ENCODE measurements at regions not wholly inside any gene's neighbourhood (a gene's known extent, or its start where the extent isn't known, plus 50 kb on each side); places are given as distances from the start of the nearest gene placed in this dataset.
A peak's percentile ranks its signal among the peaks of the same experiment; 100 is the strongest.

DNA sequence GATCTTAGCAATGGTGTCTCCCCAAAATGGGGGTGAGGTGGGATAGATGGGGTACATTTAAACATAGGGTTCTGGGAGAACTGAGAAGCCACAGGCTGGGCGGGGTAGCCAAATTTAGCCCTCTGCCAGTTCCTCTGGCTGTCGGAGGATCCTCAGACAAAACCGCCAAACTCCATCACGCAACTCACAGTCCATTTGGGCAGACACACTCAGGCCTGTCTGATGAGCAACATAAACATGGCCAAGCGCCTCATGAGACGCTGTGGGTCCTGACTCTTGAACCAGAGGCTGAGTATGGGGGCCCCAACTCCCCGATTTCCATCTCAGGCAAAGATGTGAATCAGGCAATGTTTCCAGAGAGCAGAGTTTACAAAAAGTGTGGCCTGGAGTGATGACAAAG, 162.3 kb downstream of the FGF18 start:
- no peak for DNase-seq

- no peak for DNase-seq
These were observed 163.4 kb downstream of the FGF18 start for GRCh38 chr5:171582849-171583248.

GRCh38 chr5:171585981-171586380, 166.5 kb downstream of the FGF18 start:
- no peak for DNase-seq

DNA sequence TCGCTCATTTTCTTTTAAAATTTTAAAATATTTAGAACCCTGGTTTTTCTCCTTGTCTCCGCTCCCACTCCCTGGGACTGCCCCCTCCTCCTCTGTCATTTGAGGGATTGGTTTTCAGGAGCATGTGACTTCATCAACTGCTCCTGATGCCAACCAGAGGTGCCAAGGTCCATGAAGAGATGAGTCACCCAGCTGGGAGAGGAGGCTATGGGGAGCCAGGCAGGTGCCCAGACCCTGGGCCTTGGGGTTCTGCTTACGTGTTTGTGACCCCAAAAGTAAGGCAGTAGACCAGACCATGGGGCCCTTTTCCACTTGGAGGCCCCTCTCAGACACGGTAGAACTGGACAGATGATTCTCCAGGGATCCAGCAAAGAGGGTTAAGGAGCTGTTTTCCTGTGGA, 167.0 kb downstream of the FGF18 start:
- DNase-seq: no peak

DNA sequence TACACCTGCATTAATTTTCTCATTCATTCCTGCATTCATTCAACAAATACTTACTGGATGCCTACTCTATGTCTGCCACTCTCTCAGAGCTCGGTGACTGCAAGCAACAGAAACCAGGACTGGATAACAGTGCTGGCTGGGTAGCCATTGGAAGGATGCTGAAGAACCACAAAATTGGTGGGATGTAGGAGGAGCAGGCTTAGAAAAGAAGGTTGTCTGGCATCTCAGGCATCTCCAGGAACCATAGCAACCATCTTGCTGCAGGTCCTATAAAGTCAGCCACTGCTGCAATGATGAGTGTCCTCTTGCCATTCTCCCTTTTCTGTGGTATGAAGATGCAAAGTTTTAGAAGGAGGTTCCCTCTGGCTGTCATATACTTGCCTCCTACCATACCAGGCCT, 168.6 kb downstream of the FGF18 start:
- no peak for DNase-seq

GRCh38 chr5:171588790-171589189, 169.3 kb downstream of the FGF18 start:
- DNase-seq: no peak

DNA sequence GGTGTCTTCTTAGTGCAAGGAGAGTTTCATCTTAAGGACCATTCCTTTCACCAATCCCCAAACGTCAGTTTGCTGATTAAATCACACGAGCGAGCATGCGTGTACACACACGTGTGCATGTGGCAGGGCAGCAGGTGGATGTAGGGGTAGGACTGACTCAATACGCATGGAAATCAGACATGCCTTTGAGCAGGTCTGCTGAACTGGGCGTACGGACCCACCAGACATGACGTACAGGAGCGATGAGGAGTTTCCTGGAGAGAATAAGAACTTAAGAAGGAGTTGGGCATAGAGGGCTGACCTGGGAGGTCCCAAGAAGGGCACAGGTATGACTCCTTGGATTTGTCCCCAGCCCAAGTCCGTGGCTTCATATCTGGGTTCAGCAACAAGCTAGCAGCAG, 170.0 kb downstream of the FGF18 start:
- DNase-seq: no peak

GRCh38 chr5:171592076-171592475, 172.6 kb downstream of the FGF18 start:
- no peak for DNase-seq

DNA sequence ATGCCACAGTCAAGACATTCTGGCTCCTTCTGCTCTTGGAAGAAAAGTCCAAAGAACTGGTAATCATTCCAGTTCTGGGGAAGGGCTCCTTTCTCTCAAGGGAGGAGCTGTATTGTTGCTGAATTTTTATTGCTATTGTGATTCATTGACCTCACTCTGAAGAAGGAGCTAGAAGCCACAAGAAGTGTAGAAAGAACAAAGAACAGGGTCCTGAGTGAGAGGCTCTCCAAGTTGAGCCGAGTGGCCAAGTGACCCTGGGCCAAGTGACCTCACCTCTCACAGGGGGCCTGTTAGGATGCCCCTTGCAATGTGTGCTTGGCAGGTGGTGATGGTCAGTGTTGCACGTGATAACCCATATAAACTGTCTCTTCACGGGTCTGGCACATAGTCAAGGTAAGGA, 173.3 kb downstream of the FGF18 start:
- no peak for DNase-seq

- no peak for DNase-seq
These were observed 174.0 kb downstream of the FGF18 start for GRCh38 chr5:171593401-171593800.

DNA sequence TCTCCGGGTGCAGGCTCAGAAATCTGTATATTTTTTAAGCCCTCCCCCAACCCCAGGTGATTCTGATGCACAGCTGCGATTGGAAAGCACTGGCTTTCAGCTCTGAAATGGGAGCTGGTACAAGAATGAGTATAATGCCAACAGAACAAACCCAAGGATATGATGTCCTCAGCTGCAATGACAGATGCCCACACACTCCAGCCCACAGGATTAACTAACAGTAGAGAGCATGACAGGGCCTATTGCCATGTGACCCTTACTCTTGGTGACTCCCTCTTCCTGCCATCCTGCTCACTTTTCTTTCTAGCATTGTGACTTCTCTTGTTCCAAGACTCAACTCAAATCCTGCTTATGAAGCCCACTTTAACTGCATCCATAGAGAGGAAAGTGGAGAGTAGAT, 174.5 kb downstream of the FGF18 start:
- DNase-seq: no peak

- DNase-seq: no peak
These were observed 176.0 kb downstream of the FGF18 start for GRCh38 chr5:171595401-171595800.

- DNase-seq: no peak
These were observed 176.4 kb downstream of the FGF18 start for GRCh38 chr5:171595801-171596231.

GRCh38 chr5:171596391-171596878, 177.0 kb downstream of the FGF18 start:
- no peak for DNase-seq

DNA sequence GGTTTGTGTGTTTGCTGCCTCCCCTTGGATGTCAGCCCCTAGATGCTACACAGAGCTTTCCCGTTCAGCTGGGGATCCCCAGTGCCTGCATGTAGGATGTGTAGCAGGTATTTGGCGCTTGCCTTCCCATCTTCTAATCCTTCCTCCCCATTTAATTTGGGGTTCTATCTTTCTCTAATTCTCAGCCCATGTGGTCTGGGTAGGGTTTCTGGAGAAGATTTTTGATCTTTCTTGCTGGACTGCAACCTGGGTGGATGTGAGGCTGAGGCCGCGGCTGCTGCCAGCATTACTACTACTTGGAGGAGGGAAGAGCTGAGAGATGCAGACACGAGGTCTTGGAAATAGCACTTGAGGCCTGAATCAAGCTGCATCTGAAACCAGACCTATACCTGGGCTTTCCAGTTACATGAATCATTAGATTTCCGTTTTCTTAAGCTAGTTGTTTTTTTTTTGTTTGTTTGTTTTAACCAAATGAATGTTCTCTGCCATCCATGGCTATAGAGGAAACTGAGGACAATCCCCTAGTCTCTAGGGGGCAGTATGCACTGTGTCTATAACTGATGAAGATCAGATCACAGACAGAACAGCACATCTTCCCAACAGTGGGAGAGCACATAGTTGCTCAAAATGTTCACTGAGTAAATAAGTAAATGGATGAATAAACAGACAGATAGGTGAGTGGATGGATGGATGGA, 178.6 kb downstream of the FGF18 start:
- DNase-seq: no peak

DNA sequence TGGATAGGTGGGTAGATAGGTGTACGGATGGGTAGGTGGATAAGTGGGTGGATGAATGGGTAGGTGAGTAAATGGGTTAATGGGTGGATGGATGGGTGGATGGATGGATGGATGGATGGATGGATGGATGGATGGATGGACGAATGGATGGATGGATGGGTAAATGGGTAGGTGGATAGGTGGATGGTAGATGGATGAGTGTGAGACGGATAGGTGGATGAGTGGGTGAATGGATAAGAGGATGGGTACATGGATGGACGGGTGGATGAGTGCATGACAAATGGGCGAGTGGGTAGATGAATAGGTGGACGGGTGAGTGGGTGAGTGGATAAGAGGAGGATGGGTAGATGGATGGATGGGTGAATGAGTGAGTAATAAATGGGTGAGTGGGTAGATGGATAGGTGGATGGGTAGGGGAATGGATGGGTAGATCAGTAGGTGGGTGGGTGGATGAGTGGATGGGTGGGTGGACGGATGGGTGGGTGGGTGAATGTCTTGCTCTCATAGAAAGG, 179.2 kb downstream of the FGF18 start:
- DNase-seq: no peak

- no peak for DNase-seq
These were observed 180.0 kb downstream of the FGF18 start for GRCh38 chr5:171599411-171599810.

GRCh38 chr5:171599957-171600612, 180.6 kb downstream of the FGF18 start:
- DNase-seq: peak; percentile 60

GRCh38 chr5:171600741-171601265, 181.4 kb downstream of the FGF18 start:
- DNase-seq: peak; percentile 98

DNA sequence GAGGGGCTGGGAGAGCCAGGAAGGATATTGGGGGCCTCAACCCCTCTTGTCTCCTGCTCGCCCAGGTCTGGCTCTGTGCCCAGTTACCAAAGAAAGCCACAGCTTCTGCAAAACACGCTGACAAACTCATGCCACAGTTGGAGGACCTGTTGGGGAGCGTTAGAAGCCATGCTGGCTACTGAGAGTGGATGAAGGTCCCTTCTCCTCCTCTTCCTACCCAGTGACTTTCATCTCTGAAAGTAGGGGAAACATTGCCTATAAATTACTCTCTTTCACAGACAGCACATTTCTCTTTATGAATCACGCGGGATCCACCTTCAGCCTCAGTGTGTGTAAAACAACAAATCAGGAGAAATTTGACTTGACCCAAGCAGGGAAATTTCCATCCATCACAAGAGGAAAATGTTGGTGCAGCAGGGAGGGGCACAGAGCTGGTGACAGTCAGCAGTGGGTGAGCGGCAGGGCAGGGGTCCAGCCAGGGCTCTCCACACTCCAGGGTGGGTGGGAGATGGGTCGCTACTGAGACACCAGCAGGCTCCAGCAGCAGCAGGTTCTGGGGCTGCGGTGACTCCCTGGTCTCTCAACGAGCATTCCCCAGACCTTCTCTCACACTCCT, 181.9 kb downstream of the FGF18 start:
- DNase-seq: peak; percentile 98

GRCh38 chr5:171603591-171603990, 182.0 kb upstream of the SMIM23 start:
- DNase-seq: no peak

- DNase-seq: no peak
These were observed 181.4 kb upstream of the SMIM23 start for GRCh38 chr5:171604195-171604594.

DNA sequence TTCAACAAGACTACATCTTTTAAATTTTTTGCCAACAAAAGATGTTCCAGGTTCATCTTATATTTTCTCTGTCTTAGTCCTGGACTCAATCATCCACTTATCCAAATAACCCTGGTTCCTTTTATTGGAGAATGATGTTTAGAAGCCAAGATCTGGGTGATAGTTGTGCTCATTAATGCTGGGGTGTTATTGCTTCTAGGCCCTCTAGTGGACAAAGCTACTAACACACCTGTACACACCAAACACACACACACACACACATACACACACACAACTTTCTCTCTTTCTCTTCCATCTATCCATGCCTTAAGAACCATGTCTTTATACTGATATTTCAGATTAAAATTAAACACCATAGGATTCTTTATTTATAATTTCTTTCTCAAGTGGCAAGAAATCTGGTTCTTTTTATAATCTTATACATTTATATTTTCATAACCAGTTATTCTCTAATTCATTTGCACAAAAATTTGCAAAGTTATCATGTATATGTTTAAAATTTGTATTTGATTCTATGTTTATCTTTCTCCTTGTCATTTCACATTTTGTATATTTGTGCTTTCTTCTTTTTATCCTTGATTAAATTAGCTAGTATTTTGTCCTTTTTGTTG, 179.1 kb upstream of the SMIM23 start:
- no peak for DNase-seq

Measured in KG1 (cell line).